OCI-LY1 (cell line): ENCODE measurements at regions not wholly inside any gene's neighbourhood (a gene's known extent, or its start where the extent isn't known, plus 50 kb on each side); places are given as distances from the start of the nearest gene placed in this dataset.

Source experiments
- H2AFZ ChIP-seq: fragments of 200-600 bp; sonication (generic), shearing (Covaris generic); 2 replicates; pipeline ENCODE4 v1.6.0; 2014; ENCODE audit warnings: antibody characterized with exemption, mild to moderate bottlenecking, low read length
- H3F3A ChIP-seq: fragments of 200-600 bp; sonication (generic), shearing (Covaris generic); 2 replicates; pipeline ENCODE4 v1.6.0; 2014; ENCODE audit warnings: mild to moderate bottlenecking, antibody characterized with exemption, low read length, moderate library complexity; ENCODE audit not compliant: insufficient read depth
- H3K27ac ChIP-seq: fragments of 200-600 bp; sonication (generic); 2 replicates; pipeline ENCODE4 v1.5.1; 2014; ENCODE audit warnings: low read length, mixed run types, mild to moderate bottlenecking, low read depth; ENCODE audit not compliant: poor library complexity, severe bottlenecking
- H3K27me3 ChIP-seq: fragments of 200-600 bp; sonication (generic); 2 replicates; pipeline ENCODE4 v1.6.0; 2014; ENCODE audit warnings: antibody characterized with exemption, mild to moderate bottlenecking, low read length, moderate library complexity; ENCODE audit not compliant: insufficient read depth
- H3K36me3 ChIP-seq: fragments of 200-600 bp; sonication (generic); 2 replicates; pipeline ENCODE4 v1.6.1; 2014; ENCODE audit warnings: mild to moderate bottlenecking, antibody characterized with exemption, low read length, moderate library complexity, mixed read lengths; ENCODE audit not compliant: insufficient read depth
- H3K4me1 ChIP-seq: fragments of 200-600 bp; sonication (generic); 2 replicates; pipeline ENCODE4 v1.5.1; 2014; ENCODE audit warnings: mild to moderate bottlenecking, low read length, moderate library complexity; ENCODE audit not compliant: insufficient read depth, severe bottlenecking
- H3K4me2 ChIP-seq: fragments of 200-600 bp; sonication (generic), shearing (Covaris generic); 2 replicates; pipeline ENCODE4 v1.6.1; 2014; ENCODE audit warnings: low read length
- H3K4me3 ChIP-seq: fragments of 200-600 bp; sonication (generic); 2 replicates; pipeline ENCODE4 v1.5.1; 2014; ENCODE audit warnings: low read length, low read depth, mild to moderate bottlenecking, mixed read lengths; ENCODE audit not compliant: poor library complexity, severe bottlenecking
- H3K79me2 ChIP-seq: fragments of 200-600 bp; shearing (Covaris generic); 2 replicates; pipeline ENCODE4 v1.6.1; 2016; ENCODE audit warnings: mixed run types, low read length, mixed read lengths; ENCODE audit not compliant: insufficient read depth
- H3K9ac ChIP-seq: fragments of 200-600 bp; sonication (generic), shearing (Covaris generic); 2 replicates; pipeline ENCODE4 v1.6.1; 2014; ENCODE audit warnings: mild to moderate bottlenecking, low read length, mixed read lengths
- H3K9me2 ChIP-seq: fragments of 200-600 bp; sonication (generic), shearing (Covaris generic); 2 replicates; pipeline ENCODE4 v1.6.1; 2014; ENCODE audit warnings: low read depth, mild to moderate bottlenecking, low read length, mixed read lengths
- H3K9me3 ChIP-seq: fragments of 200-600 bp; shearing (Covaris generic); 2 replicates; pipeline ENCODE4 v1.6.1; 2014; ENCODE audit warnings: low read length, mixed read lengths
- H4K20me1 ChIP-seq: fragments of 200-600 bp; sonication (generic), shearing (Covaris generic); 2 replicates; pipeline ENCODE4 v1.6.0; 2016; ENCODE audit warnings: mild to moderate bottlenecking, low read length; ENCODE audit not compliant: insufficient read depth
- EZH2 ChIP-seq: fragments of 200-600 bp; sonication (generic), shearing (Covaris generic); IDR thresholded peaks from 2 replicates; pipeline ENCODE4 v1.8.0; 2017; ENCODE audit warnings: borderline replicate concordance, mixed run types, mild to moderate bottlenecking, antibody characterized with exemption, low read length, moderate library complexity, mixed read lengths
- TF ChIP-seq, protein P1 (sequence below): fragments of 200-600 bp; sonication (generic), shearing (Covaris generic); IDR thresholded peaks from 2 replicates; pipeline ENCODE4 v1.5.1; 2017; ENCODE audit warnings: mild to moderate bottlenecking, antibody characterized with exemption, low read length, moderate library complexity, mixed read lengths

DNA sequence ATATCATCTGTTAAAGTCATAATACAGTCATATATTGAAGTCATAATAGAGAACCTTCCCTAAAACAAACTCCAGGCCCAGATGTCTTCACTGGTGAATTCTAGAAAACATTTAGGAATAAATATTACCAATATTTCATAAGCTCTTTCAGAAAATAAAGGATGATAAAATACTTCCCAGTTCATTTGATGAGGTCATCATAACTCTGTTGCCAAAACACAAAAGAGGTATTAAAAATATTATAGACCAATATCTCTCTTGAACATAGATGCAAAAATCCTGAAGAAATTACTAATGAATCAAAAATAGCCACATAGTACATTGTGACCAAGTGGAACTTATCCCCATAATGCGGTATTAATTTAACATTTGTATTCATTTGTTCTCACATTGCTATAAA is 132.4 kb upstream of the ZP4 start:
- Histone ChIP-seq H3K36me3 (no peaks in the 10 kb centered on the region), H2AFZ (no peak overlapping the region), H4K20me1 (no peaks in the 10 kb centered on the region), H3K4me1 (no peaks in the 10 kb centered on the region), H3K9ac (no peak overlapping the region), H3K4me2 (no peak overlapping the region), H3K27ac (no peak overlapping the region), H3K27me3 (no peaks in the 10 kb centered on the region), H3F3A (no peaks in the 10 kb centered on the region), H3K4me3 (no peak overlapping the region), H3K79me2 (no peaks in the 10 kb centered on the region), H3K9me2 (no peaks in the 10 kb centered on the region), H3K9me3 (no peaks in the 10 kb centered on the region)
- no peak for TF ChIP-seq EZH2
- TF ChIP-seq, protein P1, sequence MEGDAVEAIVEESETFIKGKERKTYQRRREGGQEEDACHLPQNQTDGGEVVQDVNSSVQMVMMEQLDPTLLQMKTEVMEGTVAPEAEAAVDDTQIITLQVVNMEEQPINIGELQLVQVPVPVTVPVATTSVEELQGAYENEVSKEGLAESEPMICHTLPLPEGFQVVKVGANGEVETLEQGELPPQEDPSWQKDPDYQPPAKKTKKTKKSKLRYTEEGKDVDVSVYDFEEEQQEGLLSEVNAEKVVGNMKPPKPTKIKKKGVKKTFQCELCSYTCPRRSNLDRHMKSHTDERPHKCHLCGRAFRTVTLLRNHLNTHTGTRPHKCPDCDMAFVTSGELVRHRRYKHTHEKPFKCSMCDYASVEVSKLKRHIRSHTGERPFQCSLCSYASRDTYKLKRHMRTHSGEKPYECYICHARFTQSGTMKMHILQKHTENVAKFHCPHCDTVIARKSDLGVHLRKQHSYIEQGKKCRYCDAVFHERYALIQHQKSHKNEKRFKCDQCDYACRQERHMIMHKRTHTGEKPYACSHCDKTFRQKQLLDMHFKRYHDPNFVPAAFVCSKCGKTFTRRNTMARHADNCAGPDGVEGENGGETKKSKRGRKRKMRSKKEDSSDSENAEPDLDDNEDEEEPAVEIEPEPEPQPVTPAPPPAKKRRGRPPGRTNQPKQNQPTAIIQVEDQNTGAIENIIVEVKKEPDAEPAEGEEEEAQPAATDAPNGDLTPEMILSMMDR, result no peak

DNA sequence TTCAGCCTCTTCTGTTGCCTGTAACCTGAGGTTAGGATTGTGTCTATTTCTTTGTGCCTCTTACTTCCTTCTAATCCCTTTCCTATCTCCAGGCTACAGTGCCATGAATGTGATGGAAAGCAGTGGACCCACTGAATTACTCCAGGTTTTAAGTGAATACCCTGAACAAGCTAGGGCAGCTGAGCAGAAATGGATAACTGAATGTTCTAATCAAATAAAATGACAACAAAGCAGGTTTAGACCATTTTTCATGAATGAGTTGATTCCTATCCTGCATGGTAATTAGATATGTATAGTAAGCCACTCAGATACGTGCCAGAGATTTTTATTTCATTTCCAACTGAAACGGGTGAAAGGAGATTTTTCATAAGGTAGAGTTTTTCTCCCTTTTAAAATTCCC is 127.5 kb upstream of the ZP4 start:
- Histone ChIP-seq H3K27ac (no peak overlapping the region), H3K9ac (no peak overlapping the region), H3K4me3 (no peak overlapping the region), H3K79me2 (no peaks in the 10 kb centered on the region), H3K27me3 (no peaks in the 10 kb centered on the region), H3K9me2 (no peaks in the 10 kb centered on the region), H4K20me1 (no peaks in the 10 kb centered on the region), H3K4me2 (no peak overlapping the region), H2AFZ (no peak overlapping the region), H3K4me1 (no peaks in the 10 kb centered on the region), H3K9me3 (no peaks in the 10 kb centered on the region), H3F3A (no peaks in the 10 kb centered on the region), H3K36me3 (no peaks in the 10 kb centered on the region)
- TF ChIP-seq EZH2, result no peak
- TF ChIP-seq, protein P1, result no peak

DNA sequence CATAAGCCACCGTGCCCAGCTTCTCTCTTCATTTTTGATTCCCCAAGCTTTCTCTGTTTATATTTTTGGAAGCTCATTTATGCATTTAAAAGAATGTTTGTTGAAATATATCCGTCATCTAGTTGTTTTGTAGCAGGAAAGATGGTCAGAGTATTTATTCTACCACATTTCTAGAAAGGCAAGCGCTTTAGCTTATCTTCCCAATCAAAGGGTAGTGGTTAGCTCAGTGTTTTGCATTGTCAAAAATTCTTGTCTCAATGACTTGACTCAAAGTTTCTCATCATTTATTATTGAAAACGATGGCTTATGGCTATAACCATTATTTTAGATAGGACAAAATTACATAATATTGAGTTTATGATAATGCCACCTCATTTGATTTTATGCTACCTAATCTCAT is 116.1 kb upstream of the ZP4 start:
- H3F3A ChIP-seq, result no peaks in the 10 kb centered on the region
- no peak overlapping the region for H3K4me3 ChIP-seq
- no peak overlapping the region for H3K27ac ChIP-seq
- no peak overlapping the region for H3K4me2 ChIP-seq
- H3K4me1 ChIP-seq, result no peaks in the 10 kb centered on the region
- H2AFZ ChIP-seq, result no peak overlapping the region
- H3K79me2 ChIP-seq, result no peaks in the 10 kb centered on the region
- no peaks in the 10 kb centered on the region for H3K9me2 ChIP-seq
- TF ChIP-seq, protein P1, result no peak
- no peak for TF ChIP-seq EZH2
- H4K20me1 ChIP-seq, result no peaks in the 10 kb centered on the region
- no peak overlapping the region for H3K9ac ChIP-seq
- H3K36me3 ChIP-seq, result no peaks in the 10 kb centered on the region
- no peaks in the 10 kb centered on the region for H3K27me3 ChIP-seq
- H3K9me3 ChIP-seq, result no peaks in the 10 kb centered on the region
